GM15510 (cell line): ENCODE measurements at regions not wholly inside any gene's neighbourhood (a gene's known extent, or its start where the extent isn't known, plus 50 kb on each side); places are given as distances from the start of the nearest gene placed in this dataset.

Experiments
- POLR2A ChIP-seq: IDR thresholded peaks from 3 replicates; pipeline ENCODE4 v1.6.1; 2011; ENCODE audit warnings: borderline replicate concordance; ENCODE audit not compliant: insufficient read length; ENCODE audit errors: extremely low read depth

- no peak for TF ChIP-seq POLR2A
Measured at GRCh38 chr22:48803171-48803947, 1024.3 kb downstream of the BRD1 start.

- TF ChIP-seq POLR2A: no peak
Measured at GRCh38 chr22:48802576-48802975, 1025.1 kb downstream of the BRD1 start.

- TF ChIP-seq POLR2A: no peak
Measured at GRCh38 chr22:48800886-48801607, 1026.6 kb downstream of the BRD1 start.

- no peak for TF ChIP-seq POLR2A
Measured at GRCh38 chr22:48800036-48800885, 1027.4 kb downstream of the BRD1 start.

- no peak for TF ChIP-seq POLR2A
Measured at GRCh38 chr22:48799227-48799970, 1028.3 kb downstream of the BRD1 start.

- no peak for TF ChIP-seq POLR2A
Measured at GRCh38 chr22:48798281-48799226, 1029.1 kb downstream of the BRD1 start.

- TF ChIP-seq POLR2A: no peak
Measured at GRCh38 chr22:48797731-48798130, 1029.9 kb downstream of the BRD1 start.

GRCh38 chr22:48796310-48797015 lies 1031.2 kb downstream of the BRD1 start:
- TF ChIP-seq POLR2A: no peak

GRCh38 chr22:48795664-48796063 lies 1032.0 kb downstream of the BRD1 start:
- no peak for TF ChIP-seq POLR2A

- TF ChIP-seq POLR2A: no peak
Measured at GRCh38 chr22:48794906-48795305, 1032.8 kb downstream of the BRD1 start.

GRCh38 chr22:48793949-48794348 lies 1033.7 kb downstream of the BRD1 start:
- TF ChIP-seq POLR2A: no peak

GRCh38 chr22:48786679-48786996 lies 1041.0 kb downstream of the BRD1 start:
- no peak for TF ChIP-seq POLR2A
